Liver (tissue), 8 donors: ENCODE measurements at regions not wholly inside any gene's neighbourhood (a gene's known extent, or its start where the extent isn't known, plus 50 kb on each side); places are given as distances from the start of the nearest gene placed in this dataset.

ENCODE experiments used
- DNase-seq: peaks from one replicate; pipeline ENCODE4 v3.0.0-alpha.2; 2017; ENCODE audit warnings: low spot score
- H3K27ac ChIP-seq, 2 donors: one replicate each; pipeline ENCODE4 v1.7.0; 2013; ENCODE audit warnings: inconsistent platforms in 2 of 2, low read length in 2 of 2, control low read depth in 1 of 2, low read depth in 1 of 2, mild to moderate bottlenecking in 1 of 2
- H3K27me3 ChIP-seq, 4 donors: one replicate each; pipeline versions ENCODE4 v1.6.1 to v1.7.0; 2013; ENCODE audit warnings: low read length in 3 of 4, inconsistent platforms in 1 of 4, mild to moderate bottlenecking in 1 of 4, moderate library complexity in 1 of 4; ENCODE audit not compliant: control insufficient read depth in 4 of 4, insufficient read depth in 4 of 4
- H3K36me3 ChIP-seq, 4 donors: one replicate each; pipeline versions ENCODE4 v1.6.1 to v1.7.0; 2013; ENCODE audit warnings: low read length in 3 of 4, mild to moderate bottlenecking in 3 of 4, low read depth in 1 of 4, moderate library complexity in 1 of 4; ENCODE audit not compliant: control insufficient read depth in 4 of 4, insufficient read depth in 3 of 4
- H3K4me1 ChIP-seq, 4 donors: one replicate each; pipeline versions ENCODE4 v1.6.1 to v1.7.0; 2013; ENCODE audit warnings: low read length in 3 of 4, mild to moderate bottlenecking in 3 of 4, moderate library complexity in 1 of 4; ENCODE audit not compliant: control insufficient read depth in 4 of 4, insufficient read depth in 4 of 4
- H3K4me3 ChIP-seq, 3 donors: one replicate each; pipeline versions ENCODE4 v1.6.1 to v1.7.0; 2013; ENCODE audit warnings: low read length in 3 of 3, control low read depth in 1 of 3, low read depth in 1 of 3, mild to moderate bottlenecking in 1 of 3
- H3K9ac ChIP-seq, 2 donors: one replicate each; pipeline ENCODE4 v1.7.0; 2013; ENCODE audit warnings: low read length in 2 of 2, mild to moderate bottlenecking in 2 of 2, moderate library complexity in 2 of 2, control low read depth in 1 of 2, low read depth in 1 of 2
- H3K9me3 ChIP-seq, 4 donors: one replicate each; pipeline versions ENCODE4 v1.6.1 to v1.7.0; 2013; ENCODE audit warnings: low read length in 3 of 4; ENCODE audit not compliant: control insufficient read depth in 4 of 4
- ATF3 ChIP-seq: IDR thresholded peaks from 2 replicates; pipeline ENCODE4 v1.6.1; 2016; ENCODE audit warnings: antibody characterized with exemption
- EGR1 ChIP-seq, 2 donors: IDR thresholded peaks; 2 replicates each; pipeline ENCODE4 v1.6.1; 2016 to 2018; ENCODE audit warnings: antibody characterized with exemption in 2 of 2, low read depth in 2 of 2
- FOXA1 ChIP-seq: IDR thresholded peaks from 2 replicates; pipeline ENCODE4 v1.6.1; 2016; ENCODE audit warnings: antibody characterized with exemption
- FOXA2 ChIP-seq: IDR thresholded peaks from 2 replicates; pipeline ENCODE4 v1.6.1; 2016; ENCODE audit warnings: antibody characterized with exemption
- HNF4A ChIP-seq, 2 donors: conservative IDR thresholded peaks; 2 replicates each; pipeline ENCODE4 v1.6.1; 2016; ENCODE audit warnings: antibody characterized with exemption in 2 of 2, mild to moderate bottlenecking in 2 of 2
- MAX ChIP-seq: IDR thresholded peaks from 2 replicates; pipeline ENCODE4 v1.6.1; 2016; ENCODE audit warnings: antibody characterized with exemption
- NR2F2 ChIP-seq: IDR thresholded peaks from 2 replicates; pipeline ENCODE4 v1.6.1; 2016; ENCODE audit warnings: antibody characterized with exemption
- RAD21 ChIP-seq, 2 donors: IDR thresholded peaks; 2 replicates each; pipeline ENCODE4 v1.6.1; 2016; ENCODE audit warnings: antibody characterized with exemption in 2 of 2, mild to moderate bottlenecking in 2 of 2
- REST ChIP-seq: IDR thresholded peaks from 2 replicates; pipeline ENCODE4 v1.6.1; 2016; ENCODE audit warnings: antibody characterized with exemption, mild to moderate bottlenecking
- RXRA ChIP-seq, 2 donors: IDR thresholded peaks; 2 replicates each; pipeline ENCODE4 v1.6.1; 2017 to 2018; ENCODE audit warnings: antibody characterized with exemption in 2 of 2, mild to moderate bottlenecking in 1 of 2
- SP1 ChIP-seq: IDR thresholded peaks from 2 replicates; pipeline ENCODE4 v1.6.1; 2018; ENCODE audit warnings: antibody characterized with exemption, mild to moderate bottlenecking
- TAF1 ChIP-seq: conservative IDR thresholded peaks from 2 replicates; pipeline ENCODE4 v1.6.1; 2016; ENCODE audit warnings: antibody characterized with exemption, mild to moderate bottlenecking
- WGBS: extraction: QIAGEN DNeasy Blood & Tissue Kit; methylation state at CpG from one replicate; pipeline ENCODE4 v1.1.7; 2013; 5-methylcytosine and 5-hydroxymethylcytosine counted together
- TF ChIP-seq, protein P1 (sequence below): fragments of 150-350 bp; IDR thresholded peaks from 2 replicates; pipeline ENCODE4 v1.5.1; 2017; ENCODE audit warnings: improper control_type of control experiment, low read depth, low read length; ENCODE audit not compliant: missing input control
- donor health status: healthy.
- donor health status: healthy.
- donor health status: healthy.
- donor health status: healthy.
- donor health status: healthy.

DNA sequence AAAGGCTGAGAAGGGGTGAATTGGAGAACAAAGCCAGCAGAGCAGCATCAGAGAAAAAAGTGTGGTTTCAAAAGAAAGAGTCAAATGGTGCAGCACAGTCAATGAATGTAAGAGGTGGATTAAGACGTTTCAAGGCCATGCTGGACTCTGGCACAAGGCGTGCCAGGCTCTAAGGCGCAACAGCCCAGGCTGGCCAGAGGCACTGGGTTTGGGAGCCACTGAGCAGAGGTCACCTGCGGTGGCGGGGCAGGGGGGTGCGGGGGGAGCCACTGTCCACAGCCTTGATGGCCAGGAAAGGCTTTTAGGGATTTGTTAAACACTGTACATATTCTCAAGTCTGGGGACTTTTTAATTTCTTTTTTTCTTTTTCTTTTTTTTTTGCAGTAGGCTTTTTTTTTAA is 222.5 kb upstream of the FAT1 start:
- Histone ChIP-seq H3K27me3 (no peaks in the 10 kb centered on the region), H3K36me3 (no peaks in the 10 kb centered on the region), H3K4me1 (peaks cover 0 to 22% (median 17%) of the 10 kb centered on the region in 4 donors), H3K27ac (no peak overlapping the region), H3K4me3 (no peak overlapping the region), H3K9ac (no peak overlapping the region), H3K9me3 (no peaks in the 10 kb centered on the region)
- DNase-seq: no peak
- TF ChIP-seq ATF3: no peak
- no peak for TF ChIP-seq SP1
- no peak for TF ChIP-seq NR2F2
- TF ChIP-seq FOXA1: no peak
- TF ChIP-seq MAX: no peak
- TF ChIP-seq HNF4A (conservative IDR thresholded peaks at IDR 0.05): no peak
- TF ChIP-seq REST: no peak
- no peak for TF ChIP-seq RAD21 (IDR thresholded peaks at IDR 0.05)
- no peak for TF ChIP-seq RXRA (IDR thresholded peaks at IDR 0.05)
- no peak for TF ChIP-seq TAF1
- no peak for TF ChIP-seq EGR1 (IDR thresholded peaks at IDR 0.05; ENCODE audit: low read depth in 2 of 2)
- 44% methylated on average over 6 of the region's 6 CpGs for WGBS

DNA sequence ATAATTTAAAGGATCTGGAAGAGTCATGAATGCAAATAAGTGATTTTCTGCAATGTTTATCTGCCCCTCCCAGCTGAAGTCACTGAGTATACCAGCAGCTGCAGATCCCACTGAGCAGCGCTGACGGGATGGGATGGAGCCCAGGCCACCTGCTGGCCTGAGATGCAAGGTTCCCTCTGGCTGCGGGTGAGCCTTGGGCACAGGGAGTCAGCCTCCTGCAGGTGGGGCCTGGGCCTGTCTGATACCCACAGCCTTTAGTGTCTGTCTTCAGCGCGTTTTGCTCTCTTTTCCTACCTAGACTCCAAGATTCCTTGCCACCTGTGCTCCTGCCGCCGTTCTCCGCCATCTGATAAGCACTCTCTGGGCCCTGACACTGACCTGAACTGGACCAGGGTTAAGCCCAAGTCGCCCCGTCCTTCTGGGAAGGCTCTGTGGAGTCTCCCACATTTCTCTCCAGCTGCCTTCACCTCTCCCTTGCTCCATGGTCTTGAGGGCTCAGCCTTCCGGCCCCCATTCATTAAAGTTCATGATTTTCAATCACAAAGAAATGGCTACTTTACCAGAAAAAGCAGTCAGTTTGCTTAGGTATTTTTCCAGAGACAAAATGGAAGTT is 223.1 kb upstream of the FAT1 start:
- Histone ChIP-seq H3K9me3 (no peaks in the 10 kb centered on the region), H3K27me3 (no peaks in the 10 kb centered on the region), H3K36me3 (no peaks in the 10 kb centered on the region), H3K9ac (no peak overlapping the region), H3K4me1 (peaks cover 0 to 22% (median 17%) of the 10 kb centered on the region in 4 donors), H3K4me3 (no peak overlapping the region), H3K27ac (no peak overlapping the region)
- 81% methylated on average over 11 of the region's 11 CpGs for WGBS
- no peak for DNase-seq
- TF ChIP-seq FOXA2: no peak
- TF ChIP-seq, protein P1, sequence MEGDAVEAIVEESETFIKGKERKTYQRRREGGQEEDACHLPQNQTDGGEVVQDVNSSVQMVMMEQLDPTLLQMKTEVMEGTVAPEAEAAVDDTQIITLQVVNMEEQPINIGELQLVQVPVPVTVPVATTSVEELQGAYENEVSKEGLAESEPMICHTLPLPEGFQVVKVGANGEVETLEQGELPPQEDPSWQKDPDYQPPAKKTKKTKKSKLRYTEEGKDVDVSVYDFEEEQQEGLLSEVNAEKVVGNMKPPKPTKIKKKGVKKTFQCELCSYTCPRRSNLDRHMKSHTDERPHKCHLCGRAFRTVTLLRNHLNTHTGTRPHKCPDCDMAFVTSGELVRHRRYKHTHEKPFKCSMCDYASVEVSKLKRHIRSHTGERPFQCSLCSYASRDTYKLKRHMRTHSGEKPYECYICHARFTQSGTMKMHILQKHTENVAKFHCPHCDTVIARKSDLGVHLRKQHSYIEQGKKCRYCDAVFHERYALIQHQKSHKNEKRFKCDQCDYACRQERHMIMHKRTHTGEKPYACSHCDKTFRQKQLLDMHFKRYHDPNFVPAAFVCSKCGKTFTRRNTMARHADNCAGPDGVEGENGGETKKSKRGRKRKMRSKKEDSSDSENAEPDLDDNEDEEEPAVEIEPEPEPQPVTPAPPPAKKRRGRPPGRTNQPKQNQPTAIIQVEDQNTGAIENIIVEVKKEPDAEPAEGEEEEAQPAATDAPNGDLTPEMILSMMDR: peak; percentile 25
- TF ChIP-seq RAD21 (IDR thresholded peaks at IDR 0.05): peak in 1 of 2 donors; percentile 68
